ENCODE measurements at regions not wholly inside any gene's neighbourhood (a gene's known extent, or its start where the extent isn't known, plus 50 kb on each side); places are given as distances from the start of the nearest gene placed in this dataset.

DNA sequence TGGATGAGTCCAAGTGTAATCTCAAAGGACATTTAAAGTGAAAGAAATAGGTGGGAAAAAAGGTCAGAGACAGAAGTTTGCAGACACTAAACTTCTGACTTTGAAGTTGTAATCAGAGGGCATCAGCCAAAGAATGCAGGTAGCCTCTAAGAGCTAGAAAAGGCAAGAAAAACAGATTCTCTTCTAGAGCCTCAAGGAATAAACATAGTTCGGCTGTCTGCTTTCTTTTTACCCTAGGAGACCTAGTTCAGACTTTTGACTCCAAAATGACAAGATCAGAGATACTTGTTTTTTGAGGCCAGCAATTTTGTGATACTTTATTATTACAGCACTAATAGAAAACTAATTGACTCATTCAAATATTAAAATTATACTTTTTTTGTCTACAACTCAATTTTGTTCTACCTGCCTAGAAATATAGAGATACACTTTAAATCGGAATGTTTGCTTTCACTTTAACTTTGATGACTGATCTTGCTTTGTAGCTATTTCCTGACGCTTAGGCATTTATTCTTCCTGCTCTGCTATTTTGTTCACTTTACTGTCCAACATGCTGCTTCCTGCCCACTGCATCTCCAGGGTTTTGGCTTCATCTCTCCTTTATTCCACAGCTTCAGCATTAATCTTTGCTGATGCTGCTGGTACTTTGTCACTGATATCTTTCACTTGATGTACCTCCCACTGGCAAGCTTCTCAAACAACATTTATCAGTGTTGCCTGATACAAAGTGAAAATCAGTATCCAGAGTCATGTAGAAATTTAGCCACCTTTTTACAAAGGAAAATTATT, 272.5 kb downstream of the DSEL start:
- Histone ChIP-seq H3K27ac (replicated peaks) (no peak overlapping the region), H3K27me3 (ENCODE audit: insufficient read depth, poor library complexity, severe bottlenecking) (no peaks in the 10 kb centered on the region), H3K4me3 (replicated peaks; ENCODE audit: insufficient read depth, low read length) (no peak overlapping the region)
- no peak for DNase-seq (ENCODE audit: low read depth in 1 of 2, low spot score in 1 of 2)
- TF ChIP-seq, protein P1, sequence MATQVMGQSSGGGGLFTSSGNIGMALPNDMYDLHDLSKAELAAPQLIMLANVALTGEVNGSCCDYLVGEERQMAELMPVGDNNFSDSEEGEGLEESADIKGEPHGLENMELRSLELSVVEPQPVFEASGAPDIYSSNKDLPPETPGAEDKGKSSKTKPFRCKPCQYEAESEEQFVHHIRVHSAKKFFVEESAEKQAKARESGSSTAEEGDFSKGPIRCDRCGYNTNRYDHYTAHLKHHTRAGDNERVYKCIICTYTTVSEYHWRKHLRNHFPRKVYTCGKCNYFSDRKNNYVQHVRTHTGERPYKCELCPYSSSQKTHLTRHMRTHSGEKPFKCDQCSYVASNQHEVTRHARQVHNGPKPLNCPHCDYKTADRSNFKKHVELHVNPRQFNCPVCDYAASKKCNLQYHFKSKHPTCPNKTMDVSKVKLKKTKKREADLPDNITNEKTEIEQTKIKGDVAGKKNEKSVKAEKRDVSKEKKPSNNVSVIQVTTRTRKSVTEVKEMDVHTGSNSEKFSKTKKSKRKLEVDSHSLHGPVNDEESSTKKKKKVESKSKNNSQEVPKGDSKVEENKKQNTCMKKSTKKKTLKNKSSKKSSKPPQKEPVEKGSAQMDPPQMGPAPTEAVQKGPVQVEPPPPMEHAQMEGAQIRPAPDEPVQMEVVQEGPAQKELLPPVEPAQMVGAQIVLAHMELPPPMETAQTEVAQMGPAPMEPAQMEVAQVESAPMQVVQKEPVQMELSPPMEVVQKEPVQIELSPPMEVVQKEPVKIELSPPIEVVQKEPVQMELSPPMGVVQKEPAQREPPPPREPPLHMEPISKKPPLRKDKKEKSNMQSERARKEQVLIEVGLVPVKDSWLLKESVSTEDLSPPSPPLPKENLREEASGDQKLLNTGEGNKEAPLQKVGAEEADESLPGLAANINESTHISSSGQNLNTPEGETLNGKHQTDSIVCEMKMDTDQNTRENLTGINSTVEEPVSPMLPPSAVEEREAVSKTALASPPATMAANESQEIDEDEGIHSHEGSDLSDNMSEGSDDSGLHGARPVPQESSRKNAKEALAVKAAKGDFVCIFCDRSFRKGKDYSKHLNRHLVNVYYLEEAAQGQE (IDR thresholded peaks at IDR 0.05; ENCODE audit: insufficient replicate concordance, low read depth): no peak
- TF ChIP-seq, protein P2, sequence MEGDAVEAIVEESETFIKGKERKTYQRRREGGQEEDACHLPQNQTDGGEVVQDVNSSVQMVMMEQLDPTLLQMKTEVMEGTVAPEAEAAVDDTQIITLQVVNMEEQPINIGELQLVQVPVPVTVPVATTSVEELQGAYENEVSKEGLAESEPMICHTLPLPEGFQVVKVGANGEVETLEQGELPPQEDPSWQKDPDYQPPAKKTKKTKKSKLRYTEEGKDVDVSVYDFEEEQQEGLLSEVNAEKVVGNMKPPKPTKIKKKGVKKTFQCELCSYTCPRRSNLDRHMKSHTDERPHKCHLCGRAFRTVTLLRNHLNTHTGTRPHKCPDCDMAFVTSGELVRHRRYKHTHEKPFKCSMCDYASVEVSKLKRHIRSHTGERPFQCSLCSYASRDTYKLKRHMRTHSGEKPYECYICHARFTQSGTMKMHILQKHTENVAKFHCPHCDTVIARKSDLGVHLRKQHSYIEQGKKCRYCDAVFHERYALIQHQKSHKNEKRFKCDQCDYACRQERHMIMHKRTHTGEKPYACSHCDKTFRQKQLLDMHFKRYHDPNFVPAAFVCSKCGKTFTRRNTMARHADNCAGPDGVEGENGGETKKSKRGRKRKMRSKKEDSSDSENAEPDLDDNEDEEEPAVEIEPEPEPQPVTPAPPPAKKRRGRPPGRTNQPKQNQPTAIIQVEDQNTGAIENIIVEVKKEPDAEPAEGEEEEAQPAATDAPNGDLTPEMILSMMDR (IDR thresholded peaks at IDR 0.05; ENCODE audit: insufficient read depth, low read length): no peak
- TF ChIP-seq SPI1 (IDR thresholded peaks at IDR 0.05; ENCODE audit: borderline replicate concordance, low read depth) (no peak), GABPA (IDR thresholded peaks at IDR 0.05; ENCODE audit: low read depth) (no peak), POLR2AphosphoS5 (IDR thresholded peaks at IDR 0.05; ENCODE audit: low read depth) (no peak)

DNA sequence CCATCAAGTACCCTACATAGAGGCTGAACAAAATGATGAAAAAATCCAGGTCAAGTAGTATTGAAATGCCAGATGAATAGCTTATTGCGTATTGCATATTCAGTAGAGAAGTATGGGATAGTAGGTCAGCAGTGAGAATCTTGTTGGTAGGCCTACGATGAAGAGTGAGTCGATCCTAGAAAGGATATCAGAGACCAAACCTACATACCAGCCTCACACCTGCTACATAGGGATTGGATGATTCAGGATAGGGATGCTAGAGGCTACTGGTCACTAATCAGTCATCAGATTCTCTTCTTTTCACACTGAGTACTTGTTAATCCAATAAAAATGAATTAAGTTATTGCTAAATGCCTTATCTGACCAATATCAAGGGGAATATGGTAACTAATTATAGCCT, 274.5 kb downstream of the DSEL start:
- H3K4me3 ChIP-seq (replicated peaks; ENCODE audit: insufficient read depth, low read length): no peak overlapping the region
- no peak for TF ChIP-seq GABPA (IDR thresholded peaks at IDR 0.05; ENCODE audit: low read depth)

DNA sequence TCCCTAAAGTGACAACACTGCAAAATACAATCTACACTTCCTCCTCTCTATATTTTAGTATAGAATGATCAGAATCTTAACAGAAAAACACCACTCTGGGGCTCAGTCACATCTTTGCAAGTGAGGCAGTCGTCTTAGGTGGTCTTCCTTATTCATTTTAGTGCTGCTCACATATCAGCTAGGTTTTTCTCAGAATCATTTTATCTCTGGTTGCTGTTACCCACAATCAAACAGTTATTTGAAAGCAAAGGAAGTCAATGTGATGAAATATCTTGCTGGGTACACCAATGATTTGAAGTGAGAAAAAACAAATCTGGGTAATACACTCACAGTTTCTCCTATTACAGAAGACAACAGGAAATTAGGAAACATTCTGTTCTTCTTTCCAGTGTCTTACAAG, 275.2 kb downstream of the DSEL start:
- no peak overlapping the region for H3K4me3 ChIP-seq (replicated peaks; ENCODE audit: insufficient read depth, low read length)
- TF ChIP-seq POLR2AphosphoS5 (IDR thresholded peaks at IDR 0.05; ENCODE audit: low read depth) (no peak), GABPA (IDR thresholded peaks at IDR 0.05; ENCODE audit: low read depth) (no peak)
- no peak for DNase-seq (ENCODE audit: low read depth in 1 of 2, low spot score in 1 of 2)
- H3K27me3 ChIP-seq (ENCODE audit: insufficient read depth, poor library complexity, severe bottlenecking): no peaks in the 10 kb centered on the region
- no peak overlapping the region for H3K27ac ChIP-seq (replicated peaks)

More for the DNA sequence above, 274.5 kb downstream of the DSEL start:
- no peaks in the 10 kb centered on the region for H3K27me3 ChIP-seq (ENCODE audit: insufficient read depth, poor library complexity, severe bottlenecking)
- no peak for DNase-seq (ENCODE audit: low read depth in 1 of 2, low spot score in 1 of 2)
- H3K27ac ChIP-seq (replicated peaks): no peak overlapping the region

DNA sequence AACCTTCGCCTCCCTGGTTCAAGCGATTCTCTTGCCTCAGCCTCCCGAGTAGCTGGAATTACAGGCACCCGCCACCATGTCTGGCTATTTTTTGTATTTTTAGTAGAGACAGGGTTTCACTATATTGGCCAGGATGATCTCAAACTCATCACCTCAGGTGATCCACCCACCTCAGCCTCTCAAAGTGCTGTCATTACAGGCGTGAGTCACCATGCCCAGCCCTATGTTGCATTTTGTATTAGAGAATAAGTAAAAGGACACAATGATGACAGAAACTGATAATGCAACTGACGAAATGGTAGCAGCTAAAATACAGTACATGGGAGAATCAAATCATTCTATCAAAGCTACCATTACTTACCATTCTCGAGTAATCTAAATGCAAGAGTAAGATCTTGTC, 276.7 kb downstream of the DSEL start:
- TF ChIP-seq, protein P2 (IDR thresholded peaks at IDR 0.05; ENCODE audit: insufficient read depth, low read length): no peak
- TF ChIP-seq GABPA (IDR thresholded peaks at IDR 0.05; ENCODE audit: low read depth): no peak
- TF ChIP-seq, protein P1 (IDR thresholded peaks at IDR 0.05; ENCODE audit: insufficient replicate concordance, low read depth): no peak
- TF ChIP-seq SPI1 (IDR thresholded peaks at IDR 0.05; ENCODE audit: borderline replicate concordance, low read depth): no peak
- no peak for TF ChIP-seq POLR2AphosphoS5 (IDR thresholded peaks at IDR 0.05; ENCODE audit: low read depth)
- DNase-seq (ENCODE audit: low read depth in 1 of 2, low spot score in 1 of 2): no peak
- H3K4me3 ChIP-seq (replicated peaks; ENCODE audit: insufficient read depth, low read length): no peak overlapping the region
- no peaks in the 10 kb centered on the region for H3K27me3 ChIP-seq (ENCODE audit: insufficient read depth, poor library complexity, severe bottlenecking)
- no peak overlapping the region for H3K27ac ChIP-seq (replicated peaks)

DNA sequence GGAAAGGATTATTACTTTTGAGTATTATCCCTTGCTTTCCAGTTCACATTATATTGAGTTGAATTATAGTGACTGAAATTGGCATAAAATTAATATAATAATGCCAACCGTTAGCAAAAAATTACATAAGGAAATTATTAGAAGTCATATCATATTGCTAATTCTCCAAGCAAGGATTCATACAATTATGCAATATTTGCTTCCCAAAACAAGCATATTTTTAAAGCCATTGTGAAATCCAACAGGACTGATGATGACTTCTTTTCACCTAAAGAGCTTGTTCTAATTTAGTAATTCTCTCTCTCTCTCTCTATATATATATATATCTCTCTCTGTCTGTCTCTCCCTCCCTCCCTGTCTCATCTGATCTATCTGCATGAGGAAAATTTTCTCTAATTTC, 283.5 kb downstream of the DSEL start:
- Histone ChIP-seq H3K4me3 (replicated peaks; ENCODE audit: insufficient read depth, low read length) (no peak overlapping the region), H3K27me3 (ENCODE audit: insufficient read depth, poor library complexity, severe bottlenecking) (no peaks in the 10 kb centered on the region), H3K27ac (replicated peaks) (no peak overlapping the region)
- DNase-seq (ENCODE audit: low read depth in 1 of 2, low spot score in 1 of 2): no peak
- TF ChIP-seq, protein P2 (IDR thresholded peaks at IDR 0.05; ENCODE audit: insufficient read depth, low read length): no peak
- TF ChIP-seq GABPA (IDR thresholded peaks at IDR 0.05; ENCODE audit: low read depth): no peak
- TF ChIP-seq POLR2AphosphoS5 (IDR thresholded peaks at IDR 0.05; ENCODE audit: low read depth): no peak
